SKM-1 (cell line): ENCODE measurements at regions not wholly inside any gene's neighbourhood (a gene's known extent, or its start where the extent isn't known, plus 50 kb on each side); places are given as distances from the start of the nearest gene placed in this dataset.
"Not testable (repeated sequence)": the region's sequence is repeated elsewhere in the genome, so short reads cannot be mapped to it uniquely, and the experiment has no call there.

Experiments
- DNase-seq: peaks from one replicate; lab custom pipeline; 2025; ENCODE audit not compliant: unreplicated experiment; lab: John Stamatoyannopoulos, UW

GRCh38 chr2:155600296-155600695 is 732.2 kb downstream of the NR4A2 start:
- no peak for DNase-seq

GRCh38 chr2:155599834-155600233 is 732.7 kb downstream of the NR4A2 start:
- no peak for DNase-seq

- no peak for DNase-seq
Measured at GRCh38 chr2:155583674-155584195, 748.8 kb downstream of the NR4A2 start.

- no peak for DNase-seq
Measured at GRCh38 chr2:155574941-155575340, 757.6 kb downstream of the NR4A2 start.

DNA sequence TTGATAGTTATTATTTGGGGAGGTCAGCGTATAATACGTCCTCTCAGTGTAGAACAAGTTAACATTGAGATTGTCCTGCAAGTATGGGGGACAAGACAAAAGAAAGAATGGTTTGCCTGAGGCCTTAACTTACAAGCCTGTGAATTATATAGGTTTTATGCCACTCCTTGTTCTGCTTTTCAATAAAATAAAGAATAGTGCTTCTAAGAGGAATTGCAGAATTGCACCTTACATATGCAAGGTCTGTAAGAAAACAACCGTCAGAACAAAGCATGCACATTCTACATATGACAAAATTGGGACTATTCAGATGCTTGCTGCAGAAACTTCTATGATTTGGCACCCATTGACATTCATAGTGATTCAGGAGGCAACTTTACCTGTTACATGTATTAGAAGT is 785.0 kb downstream of the NR4A2 start:
- no peak for DNase-seq

DNA sequence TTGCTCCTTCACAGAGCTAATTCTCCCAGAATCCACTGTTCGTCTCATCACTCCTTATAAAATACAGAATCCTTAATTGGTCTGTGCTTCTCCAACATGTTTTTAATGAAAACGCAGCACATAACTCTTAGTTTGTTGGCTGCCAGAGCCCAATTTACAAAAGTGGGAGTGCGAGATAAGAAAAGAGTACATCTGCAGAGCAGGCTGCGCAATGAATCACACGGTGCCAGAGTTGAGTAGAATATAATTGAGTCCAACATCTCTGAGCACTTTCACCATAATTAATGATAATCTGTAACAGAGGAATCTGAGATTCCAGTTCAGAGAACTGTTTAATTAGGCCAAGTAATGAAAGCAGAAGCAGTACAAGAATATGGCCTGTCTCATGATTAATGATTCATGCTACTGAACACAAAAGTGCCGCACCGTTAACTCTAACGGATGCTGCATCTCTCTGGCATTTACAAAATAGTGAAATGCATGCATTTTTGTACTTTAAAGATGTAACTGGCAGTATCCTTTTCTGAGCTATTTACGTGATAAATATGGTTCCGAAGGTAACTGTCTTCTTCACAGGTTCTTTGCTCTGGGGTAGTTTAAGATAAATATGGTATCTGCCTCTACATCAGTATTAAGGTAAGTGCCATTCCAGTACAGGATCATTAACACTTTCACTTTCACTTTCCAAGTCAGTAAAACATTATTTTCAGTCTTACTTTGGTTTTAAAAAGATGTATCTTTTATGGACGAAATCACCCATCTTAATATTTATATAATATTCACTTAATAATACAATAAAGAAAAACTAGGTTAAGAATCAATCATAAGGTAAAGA is 785.6 kb downstream of the NR4A2 start:
- DNase-seq = no peak

DNA sequence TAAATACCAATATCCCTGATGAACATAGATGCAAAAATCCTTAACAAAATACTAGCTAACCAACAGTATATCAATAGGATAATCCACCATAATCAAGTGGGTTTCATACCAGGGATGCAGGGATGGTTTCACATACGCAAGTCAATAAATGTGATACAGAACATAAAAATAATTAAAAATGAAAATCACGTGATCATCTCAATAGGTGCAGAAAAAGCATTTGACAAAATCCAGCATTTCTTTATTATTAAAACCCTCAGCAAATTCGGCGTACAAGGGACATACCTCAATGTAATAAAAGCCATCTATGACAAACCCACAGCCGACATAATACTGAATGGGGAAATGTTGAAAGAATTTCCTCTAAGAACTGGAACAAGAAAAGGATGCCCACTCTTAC is 793.5 kb downstream of the NR4A2 start:
- not testable (repeated sequence) for DNase-seq

GRCh38 chr2:155528034-155528433 is 804.5 kb downstream of the NR4A2 start:
- DNase-seq = no peak

DNA sequence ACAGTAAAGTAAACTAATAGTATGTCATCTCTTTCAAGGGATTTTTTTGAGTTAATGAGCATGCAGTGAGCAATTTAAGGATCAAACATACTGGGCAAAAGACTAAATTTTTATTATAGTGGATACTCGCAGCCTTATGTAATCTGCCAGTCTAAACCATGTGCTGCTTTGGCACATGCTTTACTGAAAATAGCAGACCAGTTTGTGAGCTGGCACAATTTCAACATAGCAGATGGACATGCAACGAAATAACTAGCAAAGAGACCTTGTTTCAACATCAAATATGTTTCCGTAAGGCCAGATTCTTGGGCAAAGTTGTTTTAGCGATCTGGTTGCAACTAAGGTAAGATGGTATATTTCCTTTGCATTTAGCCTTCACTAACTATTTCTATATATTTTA is 807.3 kb downstream of the NR4A2 start:
- DNase-seq = no peak

GRCh38 chr2:155519529-155520130 is 812.9 kb downstream of the NR4A2 start:
- DNase-seq = no peak

GRCh38 chr2:155518094-155518493 is 814.4 kb downstream of the NR4A2 start:
- DNase-seq = no peak

DNA sequence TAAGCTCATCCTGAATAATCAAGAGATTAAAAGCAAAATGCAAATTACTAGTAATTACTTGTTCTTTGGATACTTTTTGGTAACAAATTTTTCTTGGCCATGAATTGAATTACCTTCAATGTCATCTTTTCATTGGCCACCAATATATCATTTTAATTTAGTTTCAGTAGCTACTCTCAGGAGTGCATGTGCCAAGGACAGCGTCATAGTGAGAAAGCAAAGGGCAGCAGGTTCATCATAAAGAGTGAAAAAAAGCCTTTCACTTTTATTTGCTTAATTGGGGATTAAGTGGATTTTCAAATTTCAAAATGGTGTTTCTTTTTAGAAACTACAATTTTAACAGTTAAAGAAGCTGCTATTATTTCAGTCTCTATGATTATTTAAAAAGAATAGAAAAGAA is 815.2 kb downstream of the NR4A2 start:
- DNase-seq = no peak

- DNase-seq = no peak
Measured at GRCh38 chr2:155513248-155513647, 814.8 kb downstream of the KCNJ3 start.

- no peak for DNase-seq
Measured at GRCh38 chr2:155502766-155503165, 804.3 kb downstream of the KCNJ3 start.

- no peak for DNase-seq
Measured at GRCh38 chr2:155498106-155498505, 799.6 kb downstream of the KCNJ3 start.

DNA sequence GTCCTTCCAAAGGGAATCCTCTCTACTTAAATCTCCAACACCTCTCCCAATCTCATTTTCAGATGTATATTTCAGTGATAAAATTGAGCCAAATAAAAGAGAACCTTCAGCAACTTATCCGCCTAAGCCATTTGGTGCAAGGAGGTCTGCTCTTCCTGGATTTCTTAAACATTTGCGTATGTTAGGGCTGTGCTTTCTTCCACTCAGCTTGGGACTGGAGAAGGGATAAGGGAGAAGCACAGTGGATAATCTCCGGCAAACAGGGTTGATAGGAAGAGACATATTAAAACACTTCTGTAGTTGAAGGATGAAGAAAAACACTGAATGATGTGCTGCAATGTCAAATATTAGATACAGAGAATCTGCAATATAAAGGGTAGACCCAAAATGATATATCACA is 796.2 kb downstream of the KCNJ3 start:
- DNase-seq = no peak

DNA sequence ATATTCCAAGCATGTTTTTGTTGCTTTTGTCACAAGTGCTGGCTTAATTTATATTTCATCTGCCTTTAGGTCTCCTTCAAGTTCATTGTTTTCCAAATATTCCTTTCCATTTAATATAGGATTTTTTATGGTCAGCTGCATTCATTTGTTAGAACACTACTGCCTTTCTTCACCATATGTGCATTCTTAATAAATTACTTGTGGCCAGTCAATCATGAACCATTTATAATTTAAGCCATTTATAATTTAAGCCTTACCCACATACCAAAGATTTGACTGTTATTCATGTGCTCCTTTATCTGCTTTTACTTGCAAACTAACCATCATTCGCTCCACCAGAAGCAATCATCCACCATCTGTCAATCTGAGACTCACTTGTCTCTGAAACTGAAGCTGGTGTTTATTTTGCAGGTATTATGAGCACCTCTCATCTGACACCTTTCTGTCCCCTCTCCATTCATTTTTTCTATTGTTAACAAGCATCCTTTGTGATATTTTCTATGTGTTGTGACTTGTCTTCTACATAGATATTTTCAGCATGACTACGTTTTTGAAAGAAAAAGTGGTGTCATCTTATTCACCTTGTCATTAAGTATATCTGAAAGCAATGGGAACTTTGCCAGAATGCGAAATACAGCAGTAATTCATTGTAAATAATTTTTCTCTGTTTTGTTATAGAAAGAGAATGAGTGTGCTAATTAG is 786.8 kb downstream of the KCNJ3 start:
- no peak for DNase-seq

DNA sequence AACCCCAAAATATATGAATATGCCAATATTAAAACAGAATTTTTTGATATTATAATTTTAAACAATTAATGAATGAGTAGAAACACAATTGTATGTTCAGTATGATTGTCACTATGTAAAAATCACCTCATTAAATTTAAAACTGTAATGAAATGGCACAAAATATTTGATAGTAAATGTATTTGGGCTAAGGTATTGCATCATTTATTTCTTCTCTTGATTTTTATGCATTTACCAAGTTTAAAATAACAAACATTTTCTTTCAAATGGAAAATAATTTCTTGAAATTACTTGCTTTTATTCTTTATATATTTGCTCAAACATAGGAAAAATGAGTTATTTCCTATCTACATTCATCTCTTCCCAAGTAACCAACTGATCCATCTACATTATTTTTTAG is 782.6 kb downstream of the KCNJ3 start:
- no peak for DNase-seq

GRCh38 chr2:155472018-155472417 is 773.5 kb downstream of the KCNJ3 start:
- not testable (repeated sequence) for DNase-seq

GRCh38 chr2:155456222-155456621 is 757.7 kb downstream of the KCNJ3 start:
- no peak for DNase-seq

DNA sequence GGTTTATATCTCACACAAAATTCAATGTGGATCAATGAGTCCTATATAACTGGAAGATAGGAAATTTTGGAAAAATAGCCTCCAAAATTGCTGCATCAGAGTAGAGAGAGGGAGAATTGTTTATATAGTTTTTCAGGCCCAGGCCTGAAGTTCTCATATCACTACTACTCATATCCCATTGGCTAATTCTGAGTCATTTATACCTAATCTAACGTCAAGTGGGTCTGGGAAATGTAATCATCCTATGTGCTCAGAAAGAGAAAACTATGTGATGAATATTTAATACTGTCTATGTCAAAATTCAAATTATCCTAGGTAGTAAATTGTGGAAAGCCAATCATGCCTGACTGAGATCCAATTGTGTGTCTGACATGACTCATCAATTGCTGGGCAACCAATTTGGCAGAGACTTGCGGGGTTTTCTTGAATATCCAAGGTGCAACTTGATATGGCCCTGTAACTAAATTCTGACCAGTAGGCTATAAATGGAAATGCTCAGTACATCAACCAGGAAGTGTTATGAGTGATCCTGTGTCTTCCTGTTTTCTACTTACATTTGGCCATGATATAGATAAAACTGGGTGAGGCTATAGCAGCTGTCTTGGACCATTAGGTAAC is 744.4 kb downstream of the KCNJ3 start:
- DNase-seq = no peak
